ENCODE measurements at regions not wholly inside any gene's neighbourhood (a gene's known extent, or its start where the extent isn't known, plus 50 kb on each side); places are given as distances from the start of the nearest gene placed in this dataset.

- POLR2A ChIA-PET: no interaction called here
- FAIRE-seq (no peak), DNase-seq (ENCODE audit: low read depth, low spot score) (no peak)
- TF ChIP-seq MYC (IDR thresholded peaks at IDR 0.05; ENCODE audit: low read depth, low read length) (no peak), JUN (IDR thresholded peaks at IDR 0.05; ENCODE audit: borderline replicate concordance, insufficient read depth, insufficient read length, low read depth) (no peak), POLR2A (IDR thresholded peaks at IDR 0.05; ENCODE audit: low read depth, low read length) (no peak), EZH2 (IDR thresholded peaks at IDR 0.05; ENCODE audit: borderline replicate concordance, low read depth, low read length, severe bottlenecking) (no peak), FOS (IDR thresholded peaks at IDR 0.05; ENCODE audit: borderline replicate concordance, insufficient read depth, low read length) (no peak), GATA2 (IDR thresholded peaks at IDR 0.05; ENCODE audit: insufficient read depth, insufficient read length, low read depth, low read length) (no peak), POLR2AphosphoS5 (IDR thresholded peaks at IDR 0.05; ENCODE audit: insufficient read depth, low read depth, low read length) (no peak)
- TF ChIP-seq, protein P1, sequence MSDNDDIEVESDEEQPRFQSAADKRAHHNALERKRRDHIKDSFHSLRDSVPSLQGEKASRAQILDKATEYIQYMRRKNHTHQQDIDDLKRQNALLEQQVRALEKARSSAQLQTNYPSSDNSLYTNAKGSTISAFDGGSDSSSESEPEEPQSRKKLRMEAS (IDR thresholded peaks at IDR 0.05; ENCODE audit: insufficient read depth, insufficient read length): no peak
- TF ChIP-seq, protein P2, sequence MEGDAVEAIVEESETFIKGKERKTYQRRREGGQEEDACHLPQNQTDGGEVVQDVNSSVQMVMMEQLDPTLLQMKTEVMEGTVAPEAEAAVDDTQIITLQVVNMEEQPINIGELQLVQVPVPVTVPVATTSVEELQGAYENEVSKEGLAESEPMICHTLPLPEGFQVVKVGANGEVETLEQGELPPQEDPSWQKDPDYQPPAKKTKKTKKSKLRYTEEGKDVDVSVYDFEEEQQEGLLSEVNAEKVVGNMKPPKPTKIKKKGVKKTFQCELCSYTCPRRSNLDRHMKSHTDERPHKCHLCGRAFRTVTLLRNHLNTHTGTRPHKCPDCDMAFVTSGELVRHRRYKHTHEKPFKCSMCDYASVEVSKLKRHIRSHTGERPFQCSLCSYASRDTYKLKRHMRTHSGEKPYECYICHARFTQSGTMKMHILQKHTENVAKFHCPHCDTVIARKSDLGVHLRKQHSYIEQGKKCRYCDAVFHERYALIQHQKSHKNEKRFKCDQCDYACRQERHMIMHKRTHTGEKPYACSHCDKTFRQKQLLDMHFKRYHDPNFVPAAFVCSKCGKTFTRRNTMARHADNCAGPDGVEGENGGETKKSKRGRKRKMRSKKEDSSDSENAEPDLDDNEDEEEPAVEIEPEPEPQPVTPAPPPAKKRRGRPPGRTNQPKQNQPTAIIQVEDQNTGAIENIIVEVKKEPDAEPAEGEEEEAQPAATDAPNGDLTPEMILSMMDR (IDR thresholded peaks at IDR 0.05; ENCODE audit: extremely low read depth in 1 of 2, insufficient read depth in 1 of 2, low read depth in 1 of 2, low read length in 2 of 2): no peak
- H3K4me2 ChIP-seq (ENCODE audit: insufficient read depth, low read length): no peak overlapping the region
- dilution Hi-C loops (cut with MboI; ENCODE audit: extremely low pct_ligation_motif_present, low sequenced_read_pairs) (no loop called here), intact Hi-C loops (cut with micrococcal nuclease) (no loop called here)
- H3K4me1 ChIP-seq (ENCODE audit: control insufficient read depth, extremely low read depth, insufficient read depth, low read length): no peaks in the 10 kb centered on the region
- H3K9me1 ChIP-seq (replicated peaks; ENCODE audit: control insufficient read depth, extremely low read depth, insufficient read depth, low read length): no peaks in the 10 kb centered on the region
- H3K9ac ChIP-seq (replicated peaks; ENCODE audit: extremely low read depth, insufficient read depth, low read length): no peak overlapping the region
- H3K36me3 ChIP-seq (ENCODE audit: control insufficient read depth in 2 of 2, extremely low read depth in 1 of 2, insufficient read depth in 2 of 2, low read length in 2 of 2): no peaks in the 10 kb centered on the region
- H3K27me3 ChIP-seq (ENCODE audit: control insufficient read depth in 2 of 2, insufficient read depth in 2 of 2, low read length in 2 of 2): peaks cover 5 to 8% of the 10 kb centered on the region in 2 experiments
- H3K27ac ChIP-seq (ENCODE audit: insufficient read depth, low read depth, low read length): no peak overlapping the region
- H3K9me3 ChIP-seq (replicated peaks; ENCODE audit: control insufficient read depth, insufficient read depth, low read length): no peaks in the 10 kb centered on the region
- no TSS peak for BruUV-seq (replicated peaks)
- no peak overlapping the region for H3K4me3 ChIP-seq (replicated peaks in 1 of 3; ENCODE audit: insufficient read depth in 1 of 3, low read depth in 1 of 3, low read length in 3 of 3)
- H3K79me2 ChIP-seq (ENCODE audit: control insufficient read depth, insufficient read depth, low read length): no peaks in the 10 kb centered on the region
- no peak overlapping the region for H2AFZ ChIP-seq (ENCODE audit: low read depth, low read length)
- CTCF ChIA-PET: interaction anchor here (1.0 kb wide), 1 partner anchor 11 kb away, joined by 3 read pairs; no protein-coding TSS in a partner anchor
- H4K20me1 ChIP-seq (replicated peaks; ENCODE audit: control insufficient read depth, extremely low read depth, insufficient read depth, low read length): no peaks in the 10 kb centered on the region
Measured at GRCh38 chr6:71588490-71588889, 297.9 kb upstream of the RIMS1 start.
